ENCODE measurements at regions not wholly inside any gene's neighbourhood (a gene's known extent, or its start where the extent isn't known, plus 50 kb on each side); places are given as distances from the start of the nearest gene placed in this dataset.

DNA sequence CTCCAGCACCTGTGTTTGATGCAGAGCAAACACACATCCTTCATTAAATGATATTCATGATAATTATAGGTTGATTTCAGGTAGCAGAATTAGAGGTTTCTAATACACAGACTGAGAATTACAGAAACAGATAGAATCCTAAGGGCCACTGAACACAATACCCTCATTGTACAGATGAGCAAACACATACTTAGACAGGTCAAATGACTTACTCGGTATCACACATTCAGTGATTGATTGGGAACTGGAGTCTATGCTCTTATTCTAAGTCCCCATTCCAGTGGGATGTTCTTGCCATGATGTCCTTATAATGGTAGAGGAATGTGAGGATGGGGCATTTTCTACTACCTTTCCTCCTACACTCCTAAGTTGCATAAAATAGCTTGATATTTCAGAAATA lies 70.8 kb downstream of the DCAF8L1 start:
- no peak overlapping the region for H3K4me3 ChIP-seq (ENCODE audit: low read depth, low read length)
- TF ChIP-seq, protein P1, sequence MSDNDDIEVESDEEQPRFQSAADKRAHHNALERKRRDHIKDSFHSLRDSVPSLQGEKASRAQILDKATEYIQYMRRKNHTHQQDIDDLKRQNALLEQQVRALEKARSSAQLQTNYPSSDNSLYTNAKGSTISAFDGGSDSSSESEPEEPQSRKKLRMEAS (IDR thresholded peaks at IDR 0.05; ENCODE audit: low read depth, low read length): no peak
- no peak for TF ChIP-seq MYC (IDR thresholded peaks at IDR 0.05; ENCODE audit: low read depth, low read length)
- TF ChIP-seq POLR2A (IDR thresholded peaks at IDR 0.05; ENCODE audit: extremely low read depth, insufficient read length): no peak
- TF ChIP-seq CTCF (IDR thresholded peaks at IDR 0.05; ENCODE audit: low read depth, low read length): no peak
- no peak for DNase-seq (ENCODE audit: low read depth)

GRCh38 chrX:27903960-27904359 lies 77.3 kb downstream of the DCAF8L1 start:
- no peak overlapping the region for H3K4me3 ChIP-seq (ENCODE audit: low read depth, low read length)
- TF ChIP-seq, protein P1 (IDR thresholded peaks at IDR 0.05; ENCODE audit: low read depth, low read length): no peak
- TF ChIP-seq CTCF (IDR thresholded peaks at IDR 0.05; ENCODE audit: low read depth, low read length) (no peak), POLR2A (IDR thresholded peaks at IDR 0.05; ENCODE audit: extremely low read depth, insufficient read length) (no peak), MYC (IDR thresholded peaks at IDR 0.05; ENCODE audit: low read depth, low read length) (no peak)
- no peak for DNase-seq (ENCODE audit: low read depth)

DNA sequence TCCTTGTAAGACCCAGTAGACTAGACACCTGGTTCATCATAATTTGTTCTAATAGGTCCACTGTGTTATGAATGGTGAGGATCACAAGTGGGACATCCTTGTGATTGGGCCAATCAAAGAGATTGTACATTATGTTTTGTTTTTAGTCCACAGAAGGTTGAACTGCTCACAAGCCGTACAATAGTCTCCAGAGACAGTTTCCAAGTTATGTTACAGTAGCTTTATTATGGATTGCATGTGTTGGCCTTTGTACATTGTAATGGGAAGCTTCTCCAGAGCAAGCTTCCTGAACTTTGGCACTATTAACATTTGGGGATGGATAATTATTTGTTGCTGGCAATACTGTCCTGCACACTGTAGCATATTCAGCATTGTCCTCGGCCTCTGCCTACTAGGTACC lies 86.1 kb downstream of the MAGEB10 start:
- no peak for DNase-seq (ENCODE audit: low read depth)
- TF ChIP-seq, protein P1 (IDR thresholded peaks at IDR 0.05; ENCODE audit: low read depth, low read length): no peak
- no peak for TF ChIP-seq CTCF (IDR thresholded peaks at IDR 0.05; ENCODE audit: low read depth, low read length)
- no peak for TF ChIP-seq MYC (IDR thresholded peaks at IDR 0.05; ENCODE audit: low read depth, low read length)
- no peak for TF ChIP-seq POLR2A (IDR thresholded peaks at IDR 0.05; ENCODE audit: extremely low read depth, insufficient read length)
- H3K4me3 ChIP-seq (ENCODE audit: low read depth, low read length): no peak overlapping the region

- DNase-seq (ENCODE audit: low read depth): no peak
- no peak overlapping the region for H3K4me3 ChIP-seq (ENCODE audit: low read depth, low read length)
- no peak for TF ChIP-seq MYC (IDR thresholded peaks at IDR 0.05; ENCODE audit: low read depth, low read length)
- TF ChIP-seq POLR2A (IDR thresholded peaks at IDR 0.05; ENCODE audit: extremely low read depth, insufficient read length): no peak
- TF ChIP-seq, protein P1 (IDR thresholded peaks at IDR 0.05; ENCODE audit: low read depth, low read length): no peak
- TF ChIP-seq CTCF (IDR thresholded peaks at IDR 0.05; ENCODE audit: low read depth, low read length): no peak
These were observed 85.4 kb downstream of the MAGEB10 start for GRCh38 chrX:27893211-27893610.

DNA sequence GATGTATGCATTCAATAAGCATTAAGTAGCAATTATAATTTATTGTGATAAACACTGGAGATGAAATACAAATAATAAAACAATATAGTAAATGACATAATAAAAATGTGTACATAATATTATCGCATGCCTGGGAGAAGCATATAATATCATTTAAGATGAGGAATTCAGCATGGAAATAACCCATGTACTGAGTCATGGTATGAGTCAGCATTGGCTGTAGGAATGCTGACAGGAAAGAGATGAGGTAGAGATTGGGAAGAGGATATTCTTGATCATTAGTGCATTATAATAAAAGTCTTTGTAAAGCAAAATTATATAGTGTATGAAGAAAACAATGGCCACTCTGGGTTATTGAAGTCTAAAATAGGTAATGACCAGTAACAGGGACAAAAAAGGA lies 82.8 kb downstream of the MAGEB10 start:
- no peak for TF ChIP-seq POLR2A (IDR thresholded peaks at IDR 0.05; ENCODE audit: extremely low read depth, insufficient read length)
- TF ChIP-seq, protein P1 (IDR thresholded peaks at IDR 0.05; ENCODE audit: low read depth, low read length): no peak
- TF ChIP-seq MYC (IDR thresholded peaks at IDR 0.05; ENCODE audit: low read depth, low read length): no peak
- no peak for TF ChIP-seq CTCF (IDR thresholded peaks at IDR 0.05; ENCODE audit: low read depth, low read length)
- no peak overlapping the region for H3K4me3 ChIP-seq (ENCODE audit: low read depth, low read length)
- DNase-seq (ENCODE audit: low read depth): no peak

DNA sequence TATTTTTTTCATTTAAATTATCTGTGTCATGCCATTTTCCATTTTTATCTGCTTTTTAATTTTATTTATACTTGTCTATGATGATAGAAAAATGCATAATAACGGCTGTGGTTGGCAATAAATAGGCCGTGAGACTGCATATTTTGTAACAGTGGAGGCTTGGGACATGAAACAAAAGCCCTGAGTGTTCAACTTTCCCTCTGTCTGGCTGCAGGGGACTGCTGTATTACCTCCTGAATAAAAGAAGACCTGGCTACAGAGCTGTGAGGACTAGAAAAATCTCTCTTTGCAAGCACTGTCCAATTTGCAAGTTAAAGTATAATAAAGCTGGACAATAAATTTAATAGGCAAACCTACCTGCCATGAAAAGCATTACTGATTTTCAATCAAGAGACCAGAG lies 82.1 kb downstream of the MAGEB10 start:
- TF ChIP-seq, protein P1 (IDR thresholded peaks at IDR 0.05; ENCODE audit: low read depth, low read length): no peak
- no peak for TF ChIP-seq CTCF (IDR thresholded peaks at IDR 0.05; ENCODE audit: low read depth, low read length)
- TF ChIP-seq MYC (IDR thresholded peaks at IDR 0.05; ENCODE audit: low read depth, low read length): no peak
- TF ChIP-seq POLR2A (IDR thresholded peaks at IDR 0.05; ENCODE audit: extremely low read depth, insufficient read length): no peak
- no peak overlapping the region for H3K4me3 ChIP-seq (ENCODE audit: low read depth, low read length)
- DNase-seq (ENCODE audit: low read depth): no peak
